ENCODE measurements at regions not wholly inside any gene's neighbourhood (a gene's known extent, or its start where the extent isn't known, plus 50 kb on each side); places are given as distances from the start of the nearest gene placed in this dataset.

- ATAC-seq (no peak), DNase-seq (no peak)
- Histone ChIP-seq H3K4me3 (no peak overlapping the region), H3K36me3 (ENCODE audit: insufficient read depth in 1 of 2, low read depth in 1 of 2) (no peaks in the 10 kb centered on the region), H3K27me3 (ENCODE audit: insufficient read depth in 3 of 3, low read length in 2 of 3) (no peaks in the 10 kb centered on the region), H3K4me1 (no peaks in the 10 kb centered on the region), H3K9me3 (no peaks in the 10 kb centered on the region), H3K27ac (no peak overlapping the region)
- no peak for TF ChIP-seq CTCF (IDR thresholded peaks at IDR 0.05)
- 88 to 95% (median 94%) methylated on average over 2 of the region's 2 CpGs for WGBS, 3 donors
- intact Hi-C loops (cut with DNase I): no loop called here
Observed at GRCh38 chr2:139366681-139367080, 586.5 kb upstream of the NXPH2 start.

- ATAC-seq (no peak), DNase-seq (no peak)
- Histone ChIP-seq H3K27me3 (ENCODE audit: insufficient read depth in 3 of 3, low read length in 2 of 3) (no peaks in the 10 kb centered on the region), H3K4me1 (no peaks in the 10 kb centered on the region), H3K36me3 (ENCODE audit: insufficient read depth in 1 of 2, low read depth in 1 of 2) (no peaks in the 10 kb centered on the region), H3K9me3 (no peaks in the 10 kb centered on the region), H3K27ac (no peak overlapping the region), H3K4me3 (no peak overlapping the region)
- no peak for TF ChIP-seq CTCF (IDR thresholded peaks at IDR 0.05)
- 70 to 74% (median 70%) methylated on average over 5 of the region's 5 CpGs for WGBS, 3 donors
- intact Hi-C loops (cut with DNase I): no loop called here
Observed at GRCh38 chr2:139365189-139365588, 585.0 kb upstream of the NXPH2 start.

DNA sequence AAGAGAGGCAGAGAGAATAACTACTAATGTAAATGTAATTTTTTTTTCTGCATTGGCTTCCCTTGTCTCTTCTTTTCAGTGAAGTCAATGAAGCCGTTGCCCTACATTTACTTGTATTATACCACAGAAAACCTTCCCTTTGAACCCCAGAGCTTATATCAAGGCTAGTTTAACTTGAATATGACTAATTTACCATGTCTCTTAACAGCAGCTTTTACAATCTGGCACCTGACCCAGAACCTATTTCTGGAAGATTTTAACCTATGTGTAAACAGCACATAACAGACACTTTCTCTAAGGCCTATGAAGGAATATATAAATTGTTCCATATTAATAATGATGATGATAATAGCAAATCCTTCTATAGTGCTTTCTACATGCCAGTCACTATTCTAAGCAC, 580.5 kb upstream of the NXPH2 start:
- Histone ChIP-seq H3K4me3 (no peak overlapping the region), H3K27me3 (ENCODE audit: insufficient read depth in 3 of 3, low read length in 2 of 3) (no peaks in the 10 kb centered on the region), H3K36me3 (ENCODE audit: insufficient read depth in 1 of 2, low read depth in 1 of 2) (no peaks in the 10 kb centered on the region), H3K9me3 (no peaks in the 10 kb centered on the region), H3K27ac (no peak overlapping the region), H3K4me1 (no peaks in the 10 kb centered on the region)
- DNase-seq: no peak
- intact Hi-C loops (cut with DNase I): no loop called here
- no peak for TF ChIP-seq CTCF (IDR thresholded peaks at IDR 0.05)
- 45 to 77% (median 58%) methylated on average over 1 of the region's 1 CpG for WGBS, 3 donors
- no peak for ATAC-seq

DNA sequence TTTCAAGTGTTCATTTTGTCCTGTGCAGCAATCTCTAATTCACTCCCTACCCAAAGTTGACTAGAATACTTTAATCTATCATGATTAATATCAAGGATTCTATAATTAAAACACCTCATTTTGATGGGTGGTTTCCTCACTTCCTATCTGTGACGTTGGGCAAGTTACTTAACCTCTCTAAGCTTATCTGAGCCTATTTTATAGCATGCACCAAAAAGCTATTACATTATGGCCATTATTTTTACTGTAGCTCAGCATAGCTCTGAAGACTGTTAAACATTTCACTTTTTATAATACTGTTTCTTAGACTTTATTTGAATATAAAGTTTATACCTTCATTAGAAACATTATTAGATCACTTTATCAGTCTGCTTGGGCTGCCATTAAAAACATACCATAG, 579.6 kb upstream of the NXPH2 start:
- DNase-seq: no peak
- Histone ChIP-seq H3K4me3 (no peak overlapping the region), H3K4me1 (no peaks in the 10 kb centered on the region), H3K36me3 (ENCODE audit: insufficient read depth in 1 of 2, low read depth in 1 of 2) (no peaks in the 10 kb centered on the region), H3K27me3 (ENCODE audit: insufficient read depth in 3 of 3, low read length in 2 of 3) (no peaks in the 10 kb centered on the region), H3K9me3 (no peaks in the 10 kb centered on the region), H3K27ac (no peak overlapping the region)
- intact Hi-C loops (cut with DNase I): no loop called here
- WGBS, 3 donors: 29 to 35% (median 34%) methylated on average over 1 of the region's 1 CpG
- ATAC-seq: no peak
- no peak for TF ChIP-seq CTCF (IDR thresholded peaks at IDR 0.05)

- intact Hi-C loops (cut with DNase I): no loop called here
- ATAC-seq: no peak
- H3K27me3 ChIP-seq (ENCODE audit: insufficient read depth in 3 of 3, low read length in 2 of 3): no peaks in the 10 kb centered on the region
- no peaks in the 10 kb centered on the region for H3K36me3 ChIP-seq (ENCODE audit: insufficient read depth in 1 of 2, low read depth in 1 of 2)
- H3K27ac ChIP-seq: no peak overlapping the region
- WGBS, 3 donors: 84 to 90% (median 89%) methylated on average over 3 of the region's 3 CpGs
- no peaks in the 10 kb centered on the region for H3K4me1 ChIP-seq
- DNase-seq: no peak
- no peaks in the 10 kb centered on the region for H3K9me3 ChIP-seq
- TF ChIP-seq CTCF (IDR thresholded peaks at IDR 0.05): no peak
- no peak overlapping the region for H3K4me3 ChIP-seq
Observed at GRCh38 chr2:139357972-139358371, 577.8 kb upstream of the NXPH2 start.

All from psoas muscle (tissue), 7 donors.